Stimulated activated CD8-positive, alpha-beta memory T cell treated with anti-CD3 and anti-CD28 coated beads, Interleukin-2, amount 100 ng/mL, for 1 hour (primary cell): ENCODE measurements at regions not wholly inside any gene's neighbourhood (a gene's known extent, or its start where the extent isn't known, plus 50 kb on each side); places are given as distances from the start of the nearest gene placed in this dataset.

Experiments used
- DNase-seq, 2 donors: peaks; one replicate each; pipeline ENCODE4 v3.0.0-alpha.2; 2020; ENCODE audit warnings: low read depth in 2 of 2

DNA sequence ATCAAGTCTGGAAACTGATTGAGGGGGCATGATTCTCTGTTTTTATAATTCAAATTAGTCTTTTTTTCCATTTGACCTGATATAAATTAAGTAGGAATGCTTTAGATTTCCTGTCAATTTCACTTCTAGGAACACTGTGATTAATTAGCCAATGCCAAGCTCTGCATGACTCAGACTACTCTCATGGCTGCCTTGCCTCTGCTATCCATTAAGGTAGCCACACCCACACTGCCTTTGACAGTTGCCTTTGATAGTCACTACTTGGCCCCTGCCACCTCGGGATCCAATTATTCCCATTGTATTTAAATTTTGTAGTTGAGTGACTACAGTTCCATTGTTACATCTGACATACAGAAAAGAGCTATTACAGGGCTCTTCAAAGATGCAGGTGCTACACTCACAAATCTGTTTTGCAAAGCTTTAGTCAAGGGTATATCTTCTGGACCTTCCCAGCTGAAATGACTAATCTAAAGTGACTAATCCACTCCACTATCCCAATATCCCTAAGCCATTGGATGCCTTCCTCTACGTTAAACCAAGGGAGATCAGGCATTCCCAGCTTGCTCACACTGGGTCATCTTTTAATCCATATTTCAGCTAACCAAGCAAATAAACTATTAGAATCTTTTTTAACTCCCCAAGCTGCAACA is 1193.1 kb upstream of the MIR17HG start:
- no peak for DNase-seq

DNA sequence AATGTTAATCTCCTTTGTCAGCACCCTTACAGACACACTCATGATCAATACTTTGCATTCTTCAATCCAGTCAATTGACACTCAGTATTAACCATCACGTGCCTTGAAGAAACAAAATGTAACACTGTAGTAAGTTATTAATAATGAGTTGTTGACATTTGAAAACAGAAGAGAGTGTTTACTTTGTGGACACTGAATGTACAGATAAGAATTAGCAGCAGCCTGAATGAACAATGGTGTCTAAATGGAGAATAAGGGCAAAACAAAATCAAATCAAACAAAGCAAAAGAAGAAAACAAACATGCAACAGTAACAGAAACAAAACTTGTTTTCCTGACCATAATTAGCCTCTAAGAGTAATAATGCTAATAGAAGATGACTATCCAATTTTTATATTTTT is 1191.1 kb upstream of the MIR17HG start:
- no peak for DNase-seq

DNA sequence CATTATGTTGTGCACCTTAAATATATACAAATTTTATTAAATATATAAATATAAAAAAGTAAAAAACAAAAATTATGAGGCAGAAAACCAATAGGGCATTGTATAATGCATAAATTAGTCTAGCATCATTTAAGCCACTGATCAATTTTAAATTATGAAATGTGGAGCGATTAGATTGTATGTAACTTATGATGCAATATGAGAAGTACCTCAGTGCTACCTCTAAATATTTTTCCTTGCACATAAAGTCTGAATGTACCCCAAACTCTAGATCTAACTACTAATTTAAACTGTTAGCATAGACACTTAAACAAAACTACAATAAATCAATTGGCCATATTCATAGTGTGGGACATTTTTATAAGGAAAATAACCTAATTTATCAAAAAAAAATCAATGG is 1178.5 kb upstream of the MIR17HG start:
- no peak for DNase-seq

DNA sequence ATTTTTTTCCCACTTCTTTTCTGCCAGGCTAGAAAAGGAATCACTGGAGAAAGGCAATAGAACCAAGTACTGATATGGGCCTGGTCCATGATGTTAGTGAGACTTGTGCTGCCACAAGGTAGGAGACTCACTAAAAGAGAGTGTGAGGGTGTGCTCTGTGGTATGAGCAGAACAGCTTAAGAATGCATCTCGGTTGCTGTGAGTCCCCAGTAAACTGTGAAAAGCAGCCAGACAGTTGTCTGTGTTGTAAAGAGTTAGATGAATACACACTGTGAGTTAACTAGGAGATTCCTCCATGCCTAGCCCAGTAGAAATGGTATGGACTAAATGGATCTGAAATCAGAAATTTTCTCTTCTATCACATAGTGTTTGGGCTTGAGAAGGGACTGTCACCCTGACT is 1177.3 kb upstream of the MIR17HG start:
- no peak for DNase-seq

DNA sequence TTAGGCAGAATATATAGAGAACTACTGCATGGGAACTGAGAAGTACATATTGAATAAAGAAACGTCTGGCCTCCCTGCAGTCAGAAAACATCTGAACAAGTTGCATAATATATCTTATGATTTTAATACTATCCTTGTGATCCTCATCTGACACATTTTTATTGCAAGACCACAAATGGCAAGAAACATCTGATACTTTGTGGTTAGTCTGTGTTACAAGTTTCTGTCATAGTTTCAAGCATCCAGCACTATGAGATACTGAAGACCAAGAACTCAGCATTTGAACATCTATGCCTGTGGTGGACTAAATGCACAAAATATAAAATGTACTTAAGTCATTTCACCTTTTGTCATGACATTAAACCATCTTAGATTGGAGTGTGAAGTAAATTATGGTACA is 1175.8 kb upstream of the MIR17HG start:
- DNase-seq, result no peak

DNA sequence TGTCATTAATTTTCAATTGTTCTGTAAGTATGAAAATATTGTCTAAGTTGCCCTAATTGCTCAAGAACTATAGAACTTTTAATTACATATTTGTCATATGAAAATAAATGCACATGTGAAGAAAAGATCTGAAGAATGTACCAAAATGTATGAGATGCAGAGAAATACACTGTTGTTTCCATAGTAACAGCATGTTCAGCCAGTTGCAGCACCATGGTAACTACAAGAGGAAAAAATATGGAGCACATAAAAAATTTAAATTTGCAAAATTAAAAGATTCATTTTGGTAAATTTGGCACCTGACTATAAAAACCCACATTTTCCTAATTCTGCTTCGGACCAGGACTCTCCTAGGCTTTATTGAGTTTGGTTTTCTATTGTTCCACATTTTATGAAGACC is 1170.0 kb upstream of the MIR17HG start:
- no peak for DNase-seq

DNA sequence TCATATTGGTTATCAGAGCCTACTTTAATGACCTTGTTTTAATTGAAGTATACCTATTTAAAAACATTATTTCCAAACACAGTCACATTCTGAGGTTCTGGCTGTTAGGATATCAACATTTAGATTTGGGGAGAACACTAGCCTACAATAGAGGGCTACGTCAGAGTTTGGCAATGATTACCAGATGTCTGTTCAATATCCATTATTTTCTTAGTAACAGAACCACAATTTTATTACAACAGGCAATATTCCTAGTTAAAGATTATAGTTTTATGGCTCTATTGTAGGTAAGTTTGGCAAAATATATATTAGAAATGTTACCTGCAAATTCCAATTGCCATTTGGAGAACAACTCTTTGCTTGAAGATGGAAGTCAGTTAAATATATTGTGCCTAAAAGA is 1163.1 kb upstream of the MIR17HG start:
- no peak for DNase-seq

DNA sequence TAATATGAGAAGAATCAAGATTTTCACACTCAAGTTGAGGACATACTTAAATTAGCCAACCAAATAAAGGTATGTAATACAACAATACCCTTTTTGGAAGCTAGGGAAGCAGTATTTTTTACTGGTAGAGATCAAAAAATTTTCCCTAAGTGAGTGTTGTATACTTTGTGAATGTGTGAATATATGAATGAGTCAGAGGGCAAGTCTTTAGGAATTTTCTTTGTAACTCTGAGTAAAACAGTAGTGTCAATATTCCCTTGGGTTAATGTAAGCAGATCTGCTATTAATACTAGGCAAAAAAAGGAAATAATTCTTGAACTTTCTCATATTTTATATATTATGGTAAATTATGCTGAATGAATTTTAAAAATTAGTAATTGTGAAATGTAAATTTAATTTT is 1161.8 kb upstream of the MIR17HG start:
- DNase-seq, result no peak

DNA sequence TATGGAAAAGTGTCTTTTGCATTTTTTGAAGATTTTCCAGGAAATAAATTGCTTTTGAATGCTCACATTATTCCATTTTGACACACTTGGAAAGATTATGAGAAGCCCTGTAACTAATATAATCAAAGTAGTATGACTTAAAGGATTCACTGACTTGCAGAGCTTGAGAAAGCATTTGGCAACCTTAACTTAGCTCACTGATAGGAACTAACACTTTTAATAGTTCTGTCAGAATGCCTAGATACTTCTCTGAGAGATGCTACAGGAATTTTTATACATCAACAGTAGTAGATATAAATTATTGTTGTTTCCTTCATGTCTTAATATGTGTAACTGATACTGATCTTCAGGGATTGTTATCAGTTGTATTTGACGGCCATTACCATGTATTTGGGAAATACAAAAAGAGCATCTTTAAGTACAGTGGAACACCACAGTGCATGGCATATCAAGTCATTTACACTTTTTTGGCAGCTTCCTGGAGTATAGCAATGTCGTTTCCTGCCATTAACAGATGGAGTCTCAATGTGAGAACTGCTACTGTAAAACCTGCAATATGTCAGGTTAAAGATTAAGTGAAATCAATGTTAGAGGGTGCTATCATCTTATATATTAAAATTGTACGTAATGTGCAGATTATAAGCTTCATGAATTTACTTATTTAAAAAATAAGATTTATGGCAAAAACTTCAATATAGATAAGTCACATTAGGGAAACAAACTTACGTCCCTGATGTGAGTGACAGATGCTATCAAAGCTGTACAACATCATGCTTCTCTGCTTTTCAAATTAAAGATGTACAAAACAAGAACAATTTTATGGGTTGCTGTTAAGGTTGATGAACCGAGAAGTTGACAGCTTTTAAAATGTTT is 1159.8 kb upstream of the MIR17HG start:
- DNase-seq, result no peak

DNA sequence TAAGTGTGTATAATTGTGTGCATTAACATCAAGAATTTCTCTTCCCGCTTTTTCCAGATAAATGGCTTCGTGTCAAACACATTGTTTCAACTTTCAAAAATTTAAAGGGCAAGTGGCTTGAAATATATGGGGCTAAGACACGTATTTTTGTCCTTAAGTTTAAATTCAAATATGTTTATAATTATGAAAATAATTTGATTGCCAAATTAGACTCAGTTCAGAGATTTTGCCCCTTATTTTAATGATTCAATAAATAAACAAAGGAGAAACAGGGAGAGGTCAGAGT is 1159.2 kb upstream of the MIR17HG start:
- DNase-seq, result no peak

DNA sequence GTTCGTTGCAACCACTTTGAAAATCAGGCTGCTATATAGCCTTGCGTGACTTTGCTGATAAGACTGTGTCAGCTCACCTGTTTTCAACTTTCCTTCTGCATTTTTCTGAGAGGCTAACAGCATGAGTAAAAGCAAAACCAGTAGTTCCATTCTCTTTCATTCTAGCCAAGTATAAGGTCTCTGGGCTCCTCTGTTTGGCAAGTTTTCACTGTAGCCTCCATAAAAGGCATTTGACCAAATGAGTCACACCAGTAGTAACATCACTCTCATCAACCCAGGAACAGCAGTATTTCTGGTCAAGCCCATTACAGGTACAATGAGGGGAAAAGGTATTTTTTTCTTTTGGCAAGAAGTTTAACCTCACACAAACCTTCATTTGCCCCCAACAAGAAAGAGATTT is 1149.8 kb upstream of the MIR17HG start:
- DNase-seq, result no peak

DNA sequence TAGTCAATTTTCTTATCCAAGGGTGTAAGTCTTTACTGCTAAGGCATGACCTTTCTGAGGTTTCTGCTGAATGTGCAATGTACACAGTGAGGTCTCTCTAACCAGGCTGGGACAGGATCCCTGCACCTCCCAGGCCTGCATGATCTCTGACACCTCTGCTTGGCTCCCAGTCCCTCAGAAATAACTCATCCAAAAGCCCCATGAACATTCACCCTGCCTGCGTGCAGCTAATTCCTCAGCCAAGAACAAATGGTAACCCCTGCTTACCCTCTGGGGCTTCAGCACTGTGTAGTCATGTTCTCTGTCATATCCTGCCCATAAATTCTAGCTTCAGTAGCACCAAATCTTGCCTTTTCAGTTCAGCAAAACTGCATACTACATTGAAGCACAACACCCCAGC is 1146.3 kb upstream of the MIR17HG start:
- DNase-seq, result no peak

DNA sequence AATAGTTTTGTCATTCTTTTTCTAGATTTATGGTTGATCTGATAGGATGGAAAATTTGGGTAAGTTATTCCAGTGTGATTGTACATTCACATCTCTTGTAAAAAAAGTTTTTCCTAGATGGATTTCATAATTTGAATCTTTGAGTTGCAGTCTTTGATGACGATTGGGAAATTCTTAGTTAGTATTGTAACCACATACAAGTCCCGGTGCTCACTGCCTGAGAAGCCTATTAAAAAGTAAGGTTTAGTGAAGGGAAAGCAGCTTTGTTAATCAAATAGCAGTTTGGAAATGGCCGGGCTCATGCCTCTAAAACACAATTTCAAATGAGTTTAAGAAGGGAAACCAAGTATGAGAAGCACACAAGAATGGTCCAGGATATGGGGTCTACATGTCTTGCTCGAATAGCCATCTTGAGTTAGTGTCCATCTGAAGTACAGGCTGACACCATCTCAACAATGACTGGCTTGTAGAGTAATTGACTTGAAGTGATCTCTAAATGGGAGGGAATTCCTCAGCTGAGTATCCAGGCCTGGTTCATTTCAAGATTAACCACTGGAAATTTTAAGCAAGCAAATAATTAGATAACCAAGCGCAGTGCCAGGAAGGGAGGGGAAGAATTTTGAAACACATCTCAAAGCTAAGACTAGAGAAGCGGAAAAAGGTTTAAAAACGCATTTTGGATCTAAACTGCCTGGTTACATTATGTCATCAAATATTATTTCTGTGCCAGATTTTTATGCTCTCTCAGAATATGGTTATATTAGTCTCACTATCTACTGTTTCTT is 1145.6 kb upstream of the MIR17HG start:
- DNase-seq, result no peak

DNA sequence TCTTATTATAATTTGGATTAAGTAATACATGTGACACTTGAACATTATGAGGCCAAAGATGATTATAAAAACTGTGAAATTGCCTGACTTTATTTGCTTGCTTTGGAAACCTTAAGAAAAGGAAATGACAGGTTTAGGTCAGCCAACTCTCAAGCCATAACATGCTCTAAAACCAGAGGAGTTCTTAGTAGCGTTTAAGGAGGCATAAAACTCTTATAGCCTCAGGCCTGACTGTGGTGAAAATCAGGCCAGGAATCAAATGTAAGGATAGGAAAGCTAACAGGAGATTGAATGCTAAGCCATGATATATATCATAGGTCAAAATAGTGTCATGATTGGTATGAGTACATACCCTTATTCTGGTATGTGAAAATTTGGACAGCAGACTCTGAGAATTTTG is 1142.4 kb upstream of the MIR17HG start:
- DNase-seq, result no peak

DNA sequence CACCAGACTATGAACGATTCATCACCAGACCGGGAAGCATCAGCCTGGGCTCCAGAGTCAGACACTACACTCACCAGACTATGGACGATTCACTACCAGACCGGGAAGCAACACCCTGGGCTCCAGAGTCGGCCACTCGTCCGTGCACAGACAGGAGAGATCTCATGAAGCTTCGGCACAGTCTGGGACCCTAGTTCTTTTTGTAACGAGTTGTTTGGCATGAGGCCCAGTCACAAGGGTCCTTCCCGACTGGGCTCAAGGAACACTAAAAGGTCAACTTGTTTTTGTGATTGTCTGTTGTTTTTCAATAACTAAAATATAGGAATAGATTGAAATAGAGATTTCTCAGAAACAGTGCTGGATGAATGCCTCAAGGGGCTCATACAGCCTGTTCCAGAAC is 1141.6 kb upstream of the MIR17HG start:
- no peak for DNase-seq

DNA sequence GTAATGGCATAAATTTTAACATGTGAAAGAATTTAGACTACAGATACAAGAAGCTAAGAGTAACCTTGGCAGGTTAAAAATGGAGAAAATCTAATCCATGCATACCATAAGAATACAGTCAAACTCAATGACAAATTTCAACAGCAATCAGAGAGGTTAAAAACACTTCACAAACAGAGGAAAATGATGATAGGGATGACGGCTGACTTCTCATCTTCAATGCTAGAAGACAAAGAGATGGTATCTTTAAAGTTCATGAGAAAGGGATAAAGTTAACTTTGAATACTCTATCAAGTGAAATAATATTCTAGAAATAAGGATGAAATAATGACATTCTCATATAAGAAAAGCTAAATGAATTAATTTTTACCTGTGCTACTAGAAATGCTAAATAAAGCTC is 1130.2 kb upstream of the MIR17HG start:
- no peak for DNase-seq

DNA sequence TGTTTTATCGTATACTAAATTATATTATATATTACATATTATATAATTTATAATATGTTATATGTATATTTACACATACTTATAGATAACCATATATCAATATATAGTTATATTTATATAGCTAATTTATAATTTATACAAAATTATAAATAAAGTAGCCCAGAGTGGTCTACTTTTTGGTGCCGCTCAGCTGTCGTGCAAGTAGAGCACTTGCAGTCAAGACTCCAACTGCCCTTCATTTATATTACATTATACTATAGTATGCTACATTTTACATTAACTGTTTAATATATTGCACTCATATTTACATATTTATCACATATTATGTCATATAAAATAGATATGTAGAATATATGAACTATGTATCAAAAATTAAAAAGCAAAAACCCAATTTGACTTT is 1124.7 kb upstream of the MIR17HG start:
- no peak for DNase-seq

DNA sequence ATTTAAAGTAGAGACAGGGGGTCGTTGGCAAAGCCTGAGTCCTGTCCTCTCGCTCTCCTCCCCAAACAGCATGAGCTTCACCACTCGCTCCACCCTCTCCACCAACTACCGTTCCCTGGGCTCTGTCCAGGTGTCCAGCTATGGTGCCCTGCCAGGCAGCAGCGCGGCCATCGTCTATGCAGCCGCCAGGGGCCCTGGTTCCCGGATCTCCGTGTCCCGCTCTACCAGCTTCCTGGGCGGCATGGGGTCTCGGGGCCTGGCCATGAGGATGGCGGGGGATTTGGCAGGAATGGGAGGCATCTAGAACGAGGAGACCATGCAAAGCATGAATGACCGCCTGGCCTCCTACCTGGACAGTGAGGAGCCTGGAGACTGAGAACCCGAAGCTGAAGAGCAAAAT is 1117.2 kb upstream of the MIR17HG start:
- no peak for DNase-seq

DNA sequence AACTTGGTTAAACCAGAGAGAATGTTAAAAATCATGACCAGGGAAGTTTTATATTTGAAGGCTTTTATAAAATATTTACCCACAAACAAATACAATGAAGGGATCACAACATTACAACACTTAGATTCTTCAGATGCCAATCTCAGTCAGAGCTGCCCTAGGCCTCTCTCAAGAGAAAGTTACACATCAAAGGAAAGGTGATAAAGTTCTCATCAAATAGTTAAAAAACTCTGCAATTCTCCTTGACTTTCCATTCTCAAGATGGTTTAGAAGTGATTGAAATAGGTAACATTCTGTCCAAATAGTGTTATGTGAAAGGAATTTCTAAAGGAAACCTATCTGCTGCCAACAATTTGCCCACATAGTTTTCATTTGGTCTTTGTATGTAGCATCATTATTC is 1115.2 kb upstream of the MIR17HG start:
- DNase-seq, result no peak

DNA sequence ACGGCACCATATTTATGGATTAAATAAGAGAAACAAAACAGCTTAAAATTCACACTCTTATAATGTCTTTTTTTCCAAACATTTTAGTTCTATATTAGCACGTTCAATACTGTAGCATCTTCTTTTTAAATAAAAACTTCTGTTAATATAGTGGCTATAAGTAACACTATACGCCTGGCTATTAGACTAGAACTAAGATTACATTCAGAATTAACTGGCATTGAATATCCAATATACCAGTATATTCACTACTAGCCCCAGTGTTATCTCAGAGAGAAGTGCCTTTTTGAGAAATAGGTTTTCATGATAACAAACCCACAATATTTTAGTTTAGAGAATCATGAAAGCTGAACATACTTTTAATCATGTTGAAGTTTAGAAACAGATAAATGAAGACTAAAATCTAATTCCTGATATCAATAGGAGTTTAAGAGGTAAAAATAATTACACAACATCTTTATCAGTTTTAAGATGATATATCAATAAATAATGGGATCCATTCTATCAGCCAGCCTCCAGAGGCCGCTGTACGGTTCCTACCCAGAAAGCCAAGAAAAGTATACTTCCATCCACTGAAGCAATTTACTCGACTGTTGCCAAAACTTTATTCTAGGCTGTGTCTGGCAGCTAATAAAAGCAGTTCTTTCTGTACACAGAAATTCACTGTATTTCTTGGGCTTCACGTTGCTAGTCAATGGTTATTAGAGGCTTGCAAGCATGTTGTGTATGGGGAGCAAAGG is 1113.4 kb upstream of the MIR17HG start:
- DNase-seq, result no peak

DNA sequence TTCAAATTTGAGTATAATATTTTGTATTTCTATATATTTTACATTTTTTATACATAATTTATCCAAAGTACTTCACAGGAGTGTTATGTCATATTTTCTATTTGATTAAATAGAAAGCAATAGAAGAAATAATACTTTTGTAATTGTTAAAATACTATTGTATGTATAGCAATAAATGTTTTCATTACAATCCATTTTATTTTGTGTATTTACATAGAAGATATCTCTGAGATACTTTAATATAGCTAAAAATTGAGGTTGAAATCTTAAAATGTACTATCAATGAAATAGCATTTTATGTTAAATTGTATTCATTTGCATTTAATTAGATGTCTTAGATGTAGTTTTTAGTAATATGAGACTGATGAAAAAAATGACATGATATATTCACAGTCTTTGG is 1109.6 kb upstream of the MIR17HG start:
- no peak for DNase-seq

DNA sequence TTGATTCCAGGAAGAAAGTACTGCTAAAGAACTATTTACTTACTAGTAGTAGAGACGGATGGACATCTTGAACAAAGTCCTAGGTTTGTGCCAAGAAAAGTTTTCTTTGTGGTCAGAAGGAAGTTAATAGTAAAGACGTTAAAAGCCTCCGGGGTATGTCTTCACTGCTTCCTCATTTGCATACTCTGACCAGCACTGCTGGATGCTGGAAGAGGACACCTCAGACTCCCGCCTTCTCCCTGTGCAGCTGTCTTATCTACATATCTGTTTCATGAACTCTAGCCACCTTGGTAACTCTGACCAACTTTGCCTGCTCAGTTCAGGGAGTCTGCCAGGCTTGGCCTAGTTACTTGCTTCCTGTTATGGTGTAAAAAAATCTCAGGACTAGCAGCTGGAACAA is 1109.1 kb upstream of the MIR17HG start:
- no peak for DNase-seq
